ENCODE measurements at regions not wholly inside any gene's neighbourhood (a gene's known extent, or its start where the extent isn't known, plus 50 kb on each side); places are given as distances from the start of the nearest gene placed in this dataset.

- peak; percentile 12 for TF ChIP-seq CTCF (IDR thresholded peaks at IDR 0.05; ENCODE audit: borderline replicate concordance, extremely low read depth, insufficient read depth)
- intact Hi-C loops (cut with DNase I) = no loop called here
- no peak overlapping the region for H3K4me3 ChIP-seq (ENCODE audit: low read length in 3 of 3)
- no peaks in the 10 kb centered on the region for H3K9me3 ChIP-seq (ENCODE audit: control insufficient read depth in 2 of 3, insufficient read depth in 1 of 3, low read length in 3 of 3)
- H3K9ac ChIP-seq (ENCODE audit: low read length in 3 of 3) = no peak overlapping the region
- H3K27ac ChIP-seq (ENCODE audit: low read depth in 2 of 2, low read length in 2 of 2) = no peak overlapping the region
- FAIRE-seq (no peak), DNase-seq (no peak)
- H3K36me3 ChIP-seq (ENCODE audit: control insufficient read depth in 2 of 3, insufficient read depth in 3 of 3, low read length in 3 of 3) = no peaks in the 10 kb centered on the region
- H3K27me3 ChIP-seq (ENCODE audit: control insufficient read depth, insufficient read depth, low read length) = no peaks in the 10 kb centered on the region
- no peaks in the 10 kb centered on the region for H3K4me1 ChIP-seq (ENCODE audit: control insufficient read depth in 2 of 3, insufficient read depth in 2 of 3, low read depth in 1 of 3, low read length in 3 of 3)
Measured at GRCh38 chr5:160970605-160971191, 118.7 kb upstream of the ATP10B start.

GRCh38 chr5:160969645-160970044, 117.6 kb upstream of the ATP10B start:
- no peak overlapping the region for H3K27ac ChIP-seq (ENCODE audit: low read depth in 2 of 2, low read length in 2 of 2)
- DNase-seq (no peak), FAIRE-seq (no peak)
- no peaks in the 10 kb centered on the region for H3K27me3 ChIP-seq (ENCODE audit: control insufficient read depth, insufficient read depth, low read length)
- no peak for TF ChIP-seq CTCF (IDR thresholded peaks at IDR 0.05; ENCODE audit: borderline replicate concordance, extremely low read depth, insufficient read depth)
- intact Hi-C loops (cut with DNase I) = no loop called here
- no peaks in the 10 kb centered on the region for H3K4me1 ChIP-seq (ENCODE audit: control insufficient read depth in 2 of 3, insufficient read depth in 2 of 3, low read depth in 1 of 3, low read length in 3 of 3)
- no peak overlapping the region for H3K4me3 ChIP-seq (ENCODE audit: low read length in 3 of 3)
- no peak overlapping the region for H3K9ac ChIP-seq (ENCODE audit: low read length in 3 of 3)
- no peaks in the 10 kb centered on the region for H3K36me3 ChIP-seq (ENCODE audit: control insufficient read depth in 2 of 3, insufficient read depth in 3 of 3, low read length in 3 of 3)
- no peaks in the 10 kb centered on the region for H3K9me3 ChIP-seq (ENCODE audit: control insufficient read depth in 2 of 3, insufficient read depth in 1 of 3, low read length in 3 of 3)

GRCh38 chr5:160968480-160968879, 116.5 kb upstream of the ATP10B start:
- FAIRE-seq (no peak), DNase-seq (no peak)
- TF ChIP-seq CTCF (IDR thresholded peaks at IDR 0.05; ENCODE audit: borderline replicate concordance, extremely low read depth, insufficient read depth) = no peak
- no peak overlapping the region for H3K4me3 ChIP-seq (ENCODE audit: low read length in 3 of 3)
- H3K27me3 ChIP-seq (ENCODE audit: control insufficient read depth, insufficient read depth, low read length) = no peaks in the 10 kb centered on the region
- no peak overlapping the region for H3K9ac ChIP-seq (ENCODE audit: low read length in 3 of 3)
- H3K4me1 ChIP-seq (ENCODE audit: control insufficient read depth in 2 of 3, insufficient read depth in 2 of 3, low read depth in 1 of 3, low read length in 3 of 3) = no peaks in the 10 kb centered on the region
- intact Hi-C loops (cut with DNase I) = no loop called here
- no peak overlapping the region for H3K27ac ChIP-seq (ENCODE audit: low read depth in 2 of 2, low read length in 2 of 2)
- H3K9me3 ChIP-seq (ENCODE audit: control insufficient read depth in 2 of 3, insufficient read depth in 1 of 3, low read length in 3 of 3) = no peaks in the 10 kb centered on the region
- H3K36me3 ChIP-seq (ENCODE audit: control insufficient read depth in 2 of 3, insufficient read depth in 3 of 3, low read length in 3 of 3) = no peaks in the 10 kb centered on the region

- TF ChIP-seq CTCF (IDR thresholded peaks at IDR 0.05; ENCODE audit: borderline replicate concordance, extremely low read depth, insufficient read depth) = no peak
- Histone ChIP-seq H3K36me3 (ENCODE audit: control insufficient read depth in 2 of 3, insufficient read depth in 3 of 3, low read length in 3 of 3) (no peaks in the 10 kb centered on the region), H3K4me3 (ENCODE audit: low read length in 3 of 3) (no peak overlapping the region), H3K4me1 (ENCODE audit: control insufficient read depth in 2 of 3, insufficient read depth in 2 of 3, low read depth in 1 of 3, low read length in 3 of 3) (no peaks in the 10 kb centered on the region), H3K9ac (ENCODE audit: low read length in 3 of 3) (no peak overlapping the region), H3K27me3 (ENCODE audit: control insufficient read depth, insufficient read depth, low read length) (no peaks in the 10 kb centered on the region), H3K27ac (ENCODE audit: low read depth in 2 of 2, low read length in 2 of 2) (no peak overlapping the region), H3K9me3 (ENCODE audit: control insufficient read depth in 2 of 3, insufficient read depth in 1 of 3, low read length in 3 of 3) (no peaks in the 10 kb centered on the region)
- DNase-seq = no peak
- intact Hi-C loops (cut with DNase I) = no loop called here
- no peak for FAIRE-seq
Measured at GRCh38 chr5:160966921-160967320, 114.9 kb upstream of the ATP10B start.

Data from kidney (tissue), 13 donors.